ENCODE measurements at regions not wholly inside any gene's neighbourhood (a gene's known extent, or its start where the extent isn't known, plus 50 kb on each side); places are given as distances from the start of the nearest gene placed in this dataset.

- TF ChIP-seq CTCF (conservative IDR thresholded peaks at IDR 0.05; ENCODE audit: low read length) (no peak), EZH2phosphoT487 (IDR thresholded peaks at IDR 0.05; ENCODE audit: borderline replicate concordance, low read depth, low read length) (no peak)
Measured at GRCh38 chr2:167336213-167336612, 447.9 kb downstream of the XIRP2 start.
